GM21737 (cell line): ENCODE measurements at regions not wholly inside any gene's neighbourhood (a gene's known extent, or its start where the extent isn't known, plus 50 kb on each side); places are given as distances from the start of the nearest gene placed in this dataset.
"Not testable (repeated sequence)": the region's sequence is repeated elsewhere in the genome, so short reads cannot be mapped to it uniquely, and the experiment has no call there.

Experiments used
- ATAC-seq: cut with Tn5 transposase; IDR thresholded peaks from one replicate; pipeline ENCODE4 v1.9.1; 2021; ENCODE audit warnings: mild to moderate bottlenecking, moderate library complexity; ENCODE audit not compliant: unreplicated experiment

GRCh38 chr4:33737726-33738125 lies 2506.6 kb downstream of the ARAP2 start:
- ATAC-seq: no peak

GRCh38 chr4:33739884-33740632 lies 2504.3 kb downstream of the ARAP2 start:
- no peak for ATAC-seq

GRCh38 chr4:33740871-33741270 lies 2503.4 kb downstream of the ARAP2 start:
- ATAC-seq: not testable (repeated sequence)

GRCh38 chr4:33746979-33747378 lies 2497.3 kb downstream of the ARAP2 start:
- ATAC-seq: no peak

GRCh38 chr4:33751050-33751449 lies 2493.3 kb downstream of the ARAP2 start:
- no peak for ATAC-seq

GRCh38 chr4:33772582-33772981 lies 2471.7 kb downstream of the ARAP2 start:
- ATAC-seq: no peak

GRCh38 chr4:33780952-33781791 lies 2463.1 kb downstream of the ARAP2 start:
- no peak for ATAC-seq

GRCh38 chr4:33785843-33786242 lies 2458.5 kb downstream of the ARAP2 start:
- ATAC-seq: no peak

GRCh38 chr4:33802578-33802977 lies 2441.7 kb downstream of the ARAP2 start:
- no peak for ATAC-seq

GRCh38 chr4:33825685-33826084 lies 2418.6 kb downstream of the ARAP2 start:
- no peak for ATAC-seq

- ATAC-seq: not testable (repeated sequence)
These were observed 2415.0 kb downstream of the ARAP2 start for GRCh38 chr4:33829356-33829755.

GRCh38 chr4:33831442-33832066 lies 2412.8 kb downstream of the ARAP2 start:
- ATAC-seq: no peak

- ATAC-seq: not testable (repeated sequence)
These were observed 2408.6 kb downstream of the ARAP2 start for GRCh38 chr4:33835764-33836163.

- ATAC-seq: no peak
These were observed 2407.1 kb downstream of the ARAP2 start for GRCh38 chr4:33837043-33837838.

- ATAC-seq: no peak
These were observed 2403.2 kb downstream of the ARAP2 start for GRCh38 chr4:33841120-33841519.

- no peak for ATAC-seq
These were observed 2393.9 kb downstream of the ARAP2 start for GRCh38 chr4:33850371-33850902.

- ATAC-seq: not testable (repeated sequence)
These were observed 2390.6 kb downstream of the ARAP2 start for GRCh38 chr4:33853670-33854069.

- ATAC-seq: no peak
These were observed 2379.9 kb downstream of the ARAP2 start for GRCh38 chr4:33864290-33864859.

- ATAC-seq: no peak
These were observed 2370.5 kb downstream of the ARAP2 start for GRCh38 chr4:33873791-33874190.

- no peak for ATAC-seq
These were observed 2365.6 kb downstream of the ARAP2 start for GRCh38 chr4:33878710-33879109.
